ENCODE measurements at regions not wholly inside any gene's neighbourhood (a gene's known extent, or its start where the extent isn't known, plus 50 kb on each side); places are given as distances from the start of the nearest gene placed in this dataset.

DNA sequence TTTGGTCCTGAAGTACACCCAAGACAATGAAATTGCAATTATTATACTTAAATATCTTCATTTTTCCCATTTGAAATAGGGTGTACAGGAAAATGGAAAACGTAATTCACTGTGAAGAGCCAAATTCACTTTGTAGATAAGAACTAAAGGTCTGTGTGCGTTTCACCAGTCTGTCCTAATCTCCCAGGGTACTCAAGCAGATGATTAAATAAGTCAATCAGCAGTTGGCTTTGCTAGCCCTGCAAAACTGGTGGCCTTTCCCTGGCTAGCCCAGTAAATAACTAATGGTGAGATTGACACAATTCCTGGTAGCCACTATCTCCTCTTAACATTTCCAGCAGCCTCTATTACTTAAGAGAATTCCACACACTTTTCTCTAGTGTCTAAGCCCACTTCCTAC, 389.3 kb downstream of the TBL1XR1 start:
- no peak overlapping the region for H3K4me2 ChIP-seq (ENCODE audit: insufficient read depth, insufficient read length, low read length)
- peaks cover 0 to 3% (median 0%) of the 10 kb centered on the region in 3 experiments; a peak in 1 of 7 replicates for H3K36me3 Mint-ChIP-seq (ENCODE audit: insufficient read depth in 1 of 3, low read depth in 3 of 3)
- no peak overlapping the region for H3K18ac ChIP-seq (ENCODE audit: insufficient read length, low read depth, low read length)
- no peaks in the 10 kb centered on the region for H3K9me3 ChIP-seq (ENCODE audit: control insufficient read depth, low read depth, low read length)
- no peak for DNase-seq
- H2BK20ac ChIP-seq (ENCODE audit: low read depth, low read length, poor library complexity, severe bottlenecking): no peak overlapping the region
- no peaks in the 10 kb centered on the region for H3K27me3 ChIP-seq (ENCODE audit: insufficient read depth, low read length)
- no peak overlapping the region for H3K4me3 Mint-ChIP-seq
- H3K14ac ChIP-seq (ENCODE audit: insufficient read depth, low read length): no peak overlapping the region
- no peak overlapping the region; a peak in 1 of 7 replicates for H3K27ac Mint-ChIP-seq
- no peaks in the 10 kb centered on the region for H3K4me1 ChIP-seq (ENCODE audit: insufficient read depth, low read length)
- H2BK5ac ChIP-seq (ENCODE audit: insufficient read length, low read length): no peak overlapping the region
- no peaks in the 10 kb centered on the region for H4K20me1 ChIP-seq (ENCODE audit: control insufficient read depth, insufficient read depth, insufficient read length)
- H2AFZ ChIP-seq (ENCODE audit: low read length): no peak overlapping the region
- no peak overlapping the region for H3K9ac ChIP-seq (ENCODE audit: extremely low read depth, insufficient read length, low read length)
- no peaks in the 10 kb centered on the region for H3K79me1 ChIP-seq (ENCODE audit: insufficient read depth, low read depth, low read length, poor library complexity, severe bottlenecking)
- no peak overlapping the region for H4K8ac ChIP-seq (replicated peaks; ENCODE audit: insufficient read length, low read depth, low read length)
- peaks cover 0 to 3% of the 10 kb centered on the region in 2 experiments; a peak in 2 of 4 replicates for H3K4me1 Mint-ChIP-seq
- no peak overlapping the region for H4K5ac ChIP-seq (ENCODE audit: insufficient read length, low read depth, low read length)
- H3K27ac ChIP-seq (ENCODE audit: insufficient read length, low read depth, low read length): no peak overlapping the region
- no peak overlapping the region for H2AK5ac ChIP-seq (ENCODE audit: insufficient read length, low read length)
- no peak for TF ChIP-seq CTCF (conservative IDR thresholded peaks at IDR 0.05)
- H3K23me2 ChIP-seq (ENCODE audit: insufficient read length, low read depth, low read length, poor library complexity, severe bottlenecking): no peaks in the 10 kb centered on the region
- WGBS (ENCODE audit: extremely low coverage, insufficient read length, low lambda C conversion rate): no CpG with 5 or more reads among the region's 2 CpGs
- no peak overlapping the region for H3K4ac ChIP-seq (ENCODE audit: low read depth, low read length)
- H2BK120ac ChIP-seq (ENCODE audit: low read depth, low read length, poor library complexity, severe bottlenecking): no peak overlapping the region
- no peak overlapping the region for H2BK15ac ChIP-seq (ENCODE audit: low read depth, low read length)
- no peak overlapping the region for H3K56ac ChIP-seq (ENCODE audit: insufficient read length, low read depth, low read length)
- no peaks in the 10 kb centered on the region for H3K79me2 ChIP-seq (ENCODE audit: insufficient read depth, low read length)
- no peak overlapping the region for H4K91ac ChIP-seq (ENCODE audit: insufficient read length, low read depth, low read length)
- no peaks in the 10 kb centered on the region for H3K9me3 Mint-ChIP-seq
- no peak overlapping the region for H3T11ph ChIP-seq (ENCODE audit: low read length)
- no peak overlapping the region for H3K23ac ChIP-seq (ENCODE audit: insufficient read length, low read depth, low read length)
- H2BK12ac ChIP-seq (ENCODE audit: insufficient read length, low read depth, low read length): no peak overlapping the region
- H3K27me3 Mint-ChIP-seq (ENCODE audit: low read depth): no peaks in the 10 kb centered on the region

Measured in H9 (cell line).